CD4-positive, alpha-beta memory T cell (primary cell): ENCODE measurements at regions not wholly inside any gene's neighbourhood (a gene's known extent, or its start where the extent isn't known, plus 50 kb on each side); places are given as distances from the start of the nearest gene placed in this dataset.

ENCODE experiments used
- CTCF ChIA-PET: fragments of 350-600 bp; sonication (Branson Sonifier 250); formaldehyde crosslinking; loops from one replicate; lab custom pipeline; 2021; ENCODE audit warnings: inconsistent platforms; ENCODE audit not compliant: partially characterized antibody; lab: Charles Lee
- POLR2A ChIA-PET: fragments of 350-600 bp; sonication (Branson Sonifier 250); formaldehyde crosslinking; loops from one replicate; lab custom pipeline; 2021; ENCODE audit not compliant: partially characterized antibody; lab: Charles Lee
- DNase-seq, 5 donors: peaks; one replicate each; pipeline versions ENCODE4 v3.0.0 to v3.0.0-alpha.2; 2020 to 2022; ENCODE audit warnings: mixed read lengths in 1 of 5
- H3K27ac ChIP-seq: one replicate; pipeline ENCODE4 v1.7.0; 2013; ENCODE audit warnings: low read depth, low read length
- H3K27me3 ChIP-seq: 2 replicates; pipeline ENCODE4 v1.7.0; 2013; ENCODE audit warnings: mild to moderate bottlenecking, low read length, moderate library complexity; ENCODE audit not compliant: insufficient read depth
- H3K36me3 ChIP-seq: 2 replicates; pipeline ENCODE4 v1.7.0; 2013; ENCODE audit warnings: mild to moderate bottlenecking, low read length, moderate library complexity; ENCODE audit not compliant: insufficient read depth
- H3K4me1 ChIP-seq: 2 replicates; pipeline ENCODE4 v1.7.0; 2013; ENCODE audit warnings: mild to moderate bottlenecking, low read length, moderate library complexity; ENCODE audit not compliant: insufficient read depth
- H3K4me3 ChIP-seq, 2 donors: one replicate each; pipeline ENCODE4 v1.7.0; 2013; ENCODE audit warnings: low read length in 2 of 2, mild to moderate bottlenecking in 1 of 2
- H3K9me3 ChIP-seq, 2 donors: one replicate each; pipeline ENCODE4 v1.7.0; 2013; ENCODE audit warnings: low read length in 2 of 2, control low read depth in 1 of 2; ENCODE audit not compliant: control insufficient read depth in 1 of 2
- H3K27ac Mint-ChIP-seq, 7 donors: one replicate each; pipeline ENCODE4 v1.8.0; 2020 to 2021; ENCODE audit warnings: mixed read lengths in 7 of 7, mild to moderate bottlenecking in 6 of 7, inconsistent platforms in 3 of 7, moderate library complexity in 3 of 7
- H3K27me3 Mint-ChIP-seq, 2 donors: one replicate each; pipeline ENCODE4 v1.8.0; 2020 to 2021; ENCODE audit warnings: mixed read lengths in 2 of 2
- H3K36me3 Mint-ChIP-seq, 2 donors: one replicate each; pipeline ENCODE4 v1.8.0; 2020 to 2021; ENCODE audit warnings: mixed read lengths in 2 of 2, inconsistent platforms in 1 of 2, mild to moderate bottlenecking in 1 of 2
- H3K4me1 Mint-ChIP-seq, 4 donors: one replicate each; pipeline ENCODE4 v1.8.0; 2020 to 2021; ENCODE audit warnings: mixed read lengths in 4 of 4, mild to moderate bottlenecking in 1 of 4
- H3K4me3 Mint-ChIP-seq, 8 donors: one replicate each; pipeline ENCODE4 v1.8.0; 2020 to 2021; ENCODE audit warnings: mixed read lengths in 8 of 8, mild to moderate bottlenecking in 7 of 8, moderate library complexity in 6 of 8, inconsistent platforms in 3 of 8
- H3K9me3 Mint-ChIP-seq, 8 donors: one replicate each; pipeline ENCODE4 v1.8.0; 2020 to 2021; ENCODE audit warnings: mixed read lengths in 8 of 8, mild to moderate bottlenecking in 5 of 8, inconsistent platforms in 3 of 8, moderate library complexity in 1 of 8
- intact Hi-C: fragments of 100-400 bp; cut with micrococcal nuclease; formaldehyde crosslinking; loops from one replicate; pipeline ENCODE4 v1.15.1; 2023

DNA sequence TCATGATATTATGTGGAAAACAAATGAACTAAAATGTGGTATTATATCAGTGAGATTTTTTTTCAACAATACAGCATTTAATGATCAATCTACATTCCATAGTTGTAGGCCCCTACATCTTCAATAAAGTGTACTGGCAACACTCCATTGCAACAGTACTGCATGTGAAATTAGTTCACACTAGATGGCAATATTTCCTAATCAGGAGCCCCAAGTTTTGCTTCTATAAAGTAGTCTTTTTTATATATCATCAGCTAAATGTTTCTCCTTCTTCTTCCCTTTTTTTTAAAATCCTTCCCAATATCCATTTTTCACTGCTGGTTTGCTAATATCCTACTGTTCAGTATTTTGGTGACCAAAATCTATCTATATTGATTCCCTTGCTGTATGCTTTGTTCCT lies 528.3 kb upstream of the ATXN8OS start:
- H3K27me3 Mint-ChIP-seq: no peaks in the 10 kb centered on the region
- CTCF ChIA-PET: no interaction called here
- intact Hi-C loops: no loop called here
- no peaks in the 10 kb centered on the region for H3K4me1 ChIP-seq
- H3K27ac ChIP-seq: no peak overlapping the region
- no peak overlapping the region for H3K4me3 Mint-ChIP-seq
- no peak for DNase-seq
- H3K27ac Mint-ChIP-seq: no peak overlapping the region
- peaks cover 0 to 10% (median 4%) of the 10 kb centered on the region in 8 donors for H3K9me3 Mint-ChIP-seq
- H3K4me1 Mint-ChIP-seq: no peaks in the 10 kb centered on the region
- H3K36me3 ChIP-seq: no peaks in the 10 kb centered on the region
- POLR2A ChIA-PET: no interaction called here
- no peak overlapping the region for H3K4me3 ChIP-seq
- no peaks in the 10 kb centered on the region for H3K36me3 Mint-ChIP-seq
- H3K9me3 ChIP-seq: peaks cover 0 to 2% of the 10 kb centered on the region in 2 donors
- no peaks in the 10 kb centered on the region for H3K27me3 ChIP-seq

DNA sequence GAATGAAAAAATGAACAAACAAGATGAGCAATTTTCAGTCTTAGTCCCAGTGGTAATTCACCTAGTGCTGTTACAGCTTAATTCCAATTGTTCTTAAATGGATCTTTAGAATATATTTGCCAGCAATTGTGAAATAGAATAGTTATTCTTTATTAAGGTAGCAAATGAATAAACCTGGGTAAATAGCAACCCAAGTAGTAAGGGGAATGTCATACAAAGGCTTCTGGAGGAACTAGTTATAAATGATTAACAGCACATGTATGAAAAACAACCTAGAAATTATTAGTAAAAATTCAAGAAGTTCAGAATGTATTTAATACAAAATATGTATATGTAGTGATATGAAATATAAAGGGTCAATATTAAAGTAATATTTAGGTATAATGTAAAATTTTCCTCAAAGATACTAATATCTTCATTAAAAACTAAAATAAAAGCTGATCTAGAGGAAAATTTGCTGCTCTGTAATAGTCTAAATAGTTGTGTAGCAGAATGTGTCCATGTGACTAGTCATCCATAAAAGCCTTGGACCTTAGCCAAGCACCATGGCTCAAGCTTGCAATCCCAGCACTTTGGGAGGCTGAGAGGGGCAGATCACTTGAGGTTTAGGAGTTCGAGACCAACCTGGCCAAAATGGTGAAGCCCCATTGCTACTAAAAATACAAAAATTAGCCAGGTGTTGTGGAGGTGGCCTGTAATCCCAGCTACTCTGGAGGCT lies 535.9 kb upstream of the ATXN8OS start:
- Histone ChIP-seq H3K4me1 (no peaks in the 10 kb centered on the region), H3K27me3 (no peaks in the 10 kb centered on the region), H3K4me3 (no peak overlapping the region), H3K27ac (no peak overlapping the region), H3K9me3 (no peaks in the 10 kb centered on the region), H3K36me3 (no peaks in the 10 kb centered on the region)
- H3K36me3 Mint-ChIP-seq: no peaks in the 10 kb centered on the region
- no peak overlapping the region for H3K27ac Mint-ChIP-seq
- ChIA-PET CTCF (no interaction called here), POLR2A (no interaction called here)
- no peak overlapping the region for H3K4me3 Mint-ChIP-seq
- H3K4me1 Mint-ChIP-seq: no peaks in the 10 kb centered on the region
- peaks cover 0 to 9% (median under 1%) of the 10 kb centered on the region in 8 donors for H3K9me3 Mint-ChIP-seq
- no peak for DNase-seq
- intact Hi-C loops: no loop called here
- no peaks in the 10 kb centered on the region for H3K27me3 Mint-ChIP-seq

DNA sequence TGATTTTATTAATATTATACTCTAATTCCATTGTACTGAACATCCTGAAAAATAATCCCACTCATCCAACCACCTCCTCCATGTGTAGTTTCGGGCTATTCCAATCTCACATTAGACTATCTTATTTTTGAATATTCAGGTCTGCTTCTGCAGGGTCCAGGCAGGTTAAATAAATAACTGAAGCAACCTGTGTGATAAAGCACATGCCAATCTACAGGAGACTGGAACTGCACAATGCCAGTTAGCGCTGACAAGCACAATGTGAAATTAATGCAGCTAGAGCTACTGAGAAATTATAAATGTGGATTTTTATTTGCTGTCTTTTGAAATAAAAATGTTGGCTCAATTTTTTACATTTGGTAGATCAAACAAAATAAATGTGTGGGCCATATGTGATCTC lies 540.1 kb upstream of the ATXN8OS start:
- Histone ChIP-seq H3K4me3 (no peak overlapping the region), H3K27me3 (no peaks in the 10 kb centered on the region), H3K4me1 (no peaks in the 10 kb centered on the region), H3K27ac (no peak overlapping the region), H3K9me3 (no peaks in the 10 kb centered on the region), H3K36me3 (no peaks in the 10 kb centered on the region)
- CTCF ChIA-PET: no interaction called here
- H3K27ac Mint-ChIP-seq: no peak overlapping the region
- H3K4me1 Mint-ChIP-seq: no peaks in the 10 kb centered on the region
- DNase-seq: no peak
- intact Hi-C loops: no loop called here
- H3K27me3 Mint-ChIP-seq: no peaks in the 10 kb centered on the region
- POLR2A ChIA-PET: no interaction called here
- peaks cover 0 to 6% (median 2%) of the 10 kb centered on the region in 8 donors for H3K9me3 Mint-ChIP-seq
- H3K36me3 Mint-ChIP-seq: no peaks in the 10 kb centered on the region
- H3K4me3 Mint-ChIP-seq: no peak overlapping the region

DNA sequence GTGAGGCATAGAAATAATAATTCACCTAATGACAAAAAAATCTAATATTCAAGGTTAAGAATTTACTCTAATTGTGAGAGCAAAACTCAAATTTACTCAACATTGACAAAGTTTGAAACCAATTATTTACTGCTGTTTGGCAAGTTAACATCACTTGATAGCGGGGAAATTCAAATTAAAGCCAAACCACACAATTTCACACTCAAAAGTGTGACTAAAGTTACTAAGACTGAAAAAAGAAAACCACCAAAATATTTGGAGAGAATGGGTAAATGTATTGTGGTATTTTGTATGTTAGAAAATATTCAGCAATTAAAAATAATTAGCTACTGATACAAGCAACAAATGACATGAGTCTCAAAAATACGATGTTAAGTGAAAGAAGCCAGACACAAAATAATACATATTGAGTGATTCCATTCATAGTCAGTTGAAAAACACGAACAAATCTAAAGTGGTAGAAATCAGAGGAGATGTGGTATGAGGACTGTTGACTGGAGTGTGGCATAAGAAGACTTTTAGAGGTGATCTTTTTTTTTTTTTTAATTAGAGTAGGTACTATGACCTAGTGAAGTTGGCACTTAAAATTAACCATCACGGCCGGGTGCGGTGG lies 541.4 kb upstream of the ATXN8OS start:
- no peak for DNase-seq
- Mint-ChIP-seq H3K4me3 (no peak overlapping the region), H3K9me3 (peaks cover 0 to 10% (median 3%) of the 10 kb centered on the region in 8 donors), H3K27ac (no peak overlapping the region), H3K27me3 (no peaks in the 10 kb centered on the region), H3K36me3 (no peaks in the 10 kb centered on the region), H3K4me1 (no peaks in the 10 kb centered on the region)
- no peaks in the 10 kb centered on the region for H3K9me3 ChIP-seq
- no peaks in the 10 kb centered on the region for H3K27me3 ChIP-seq
- ChIA-PET POLR2A (no interaction called here), CTCF (no interaction called here)
- H3K36me3 ChIP-seq: no peaks in the 10 kb centered on the region
- H3K4me3 ChIP-seq: no peak overlapping the region
- no peak overlapping the region for H3K27ac ChIP-seq
- no peaks in the 10 kb centered on the region for H3K4me1 ChIP-seq
- intact Hi-C loops: no loop called here

DNA sequence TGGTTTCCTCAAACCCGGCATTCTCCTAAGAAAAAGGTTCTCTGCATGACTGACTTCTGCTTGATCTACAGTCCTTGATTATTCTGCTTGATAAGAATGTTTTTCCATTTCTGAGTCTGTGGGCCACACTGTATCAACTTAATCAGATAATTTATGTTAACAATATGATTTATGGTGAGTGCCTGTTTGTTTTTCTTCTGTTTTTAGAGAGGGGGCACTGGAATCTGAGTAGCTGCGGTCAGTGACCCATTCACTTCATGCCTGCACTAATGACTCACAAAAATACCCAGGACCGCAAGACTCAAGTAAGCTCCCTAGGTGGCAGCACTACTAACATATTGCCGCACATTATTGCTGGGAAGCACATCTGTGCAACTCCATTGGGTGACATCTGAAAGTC lies 542.3 kb upstream of the ATXN8OS start:
- no peak overlapping the region for H3K4me3 ChIP-seq
- H3K36me3 ChIP-seq: no peaks in the 10 kb centered on the region
- POLR2A ChIA-PET: no interaction called here
- H3K9me3 Mint-ChIP-seq: peaks cover 0 to 10% (median 3%) of the 10 kb centered on the region in 8 donors
- H3K4me1 Mint-ChIP-seq: no peaks in the 10 kb centered on the region
- no peak overlapping the region for H3K4me3 Mint-ChIP-seq
- H3K27me3 ChIP-seq: no peaks in the 10 kb centered on the region
- H3K9me3 ChIP-seq: no peaks in the 10 kb centered on the region
- H3K27me3 Mint-ChIP-seq: no peaks in the 10 kb centered on the region
- CTCF ChIA-PET: no interaction called here
- intact Hi-C loops: no loop called here
- no peak overlapping the region for H3K27ac ChIP-seq
- H3K27ac Mint-ChIP-seq: no peak overlapping the region
- no peaks in the 10 kb centered on the region for H3K4me1 ChIP-seq
- DNase-seq: no peak
- H3K36me3 Mint-ChIP-seq: no peaks in the 10 kb centered on the region

DNA sequence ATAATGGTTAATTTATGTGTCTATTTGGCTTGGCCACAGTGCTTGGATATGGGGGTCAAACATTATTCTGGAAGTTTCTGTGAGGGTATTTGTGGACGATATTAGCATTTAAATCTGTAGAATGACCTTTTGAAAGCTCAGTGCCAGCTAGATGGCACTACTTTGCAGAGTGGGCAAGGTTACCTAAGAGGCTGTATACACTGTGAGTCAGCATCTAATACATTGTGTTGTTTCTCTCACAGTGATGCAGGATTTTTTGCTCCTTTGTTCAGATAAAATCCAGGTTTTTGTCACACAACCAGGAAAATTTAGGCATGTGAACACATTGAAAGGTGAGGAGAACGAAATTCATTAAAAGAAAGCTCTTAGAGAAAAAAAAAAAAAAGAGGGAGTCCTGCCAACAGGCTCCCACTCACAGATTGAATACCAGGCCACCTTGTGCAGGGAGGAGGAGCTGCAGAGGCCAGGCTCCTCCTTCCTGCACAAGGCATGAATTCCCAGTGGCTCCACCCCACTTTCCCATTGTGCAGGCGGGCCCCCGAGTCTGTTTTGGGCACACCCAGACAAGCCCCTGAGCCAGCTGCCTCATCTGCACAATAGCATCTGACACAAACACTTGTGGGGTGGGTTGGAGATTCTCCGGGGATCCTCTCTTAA lies 551.0 kb upstream of the ATXN8OS start:
- no peak for DNase-seq
- intact Hi-C loops: no loop called here
- Histone ChIP-seq H3K9me3 (no peaks in the 10 kb centered on the region), H3K4me1 (no peaks in the 10 kb centered on the region), H3K27me3 (no peaks in the 10 kb centered on the region), H3K4me3 (no peak overlapping the region), H3K36me3 (no peaks in the 10 kb centered on the region), H3K27ac (no peak overlapping the region)
- H3K36me3 Mint-ChIP-seq: no peaks in the 10 kb centered on the region
- H3K4me3 Mint-ChIP-seq: no peak overlapping the region
- peaks cover 0 to 11% (median 7%) of the 10 kb centered on the region in 8 donors for H3K9me3 Mint-ChIP-seq
- H3K27ac Mint-ChIP-seq: no peak overlapping the region
- ChIA-PET POLR2A (no interaction called here), CTCF (no interaction called here)
- no peaks in the 10 kb centered on the region for H3K4me1 Mint-ChIP-seq
- no peaks in the 10 kb centered on the region for H3K27me3 Mint-ChIP-seq

DNA sequence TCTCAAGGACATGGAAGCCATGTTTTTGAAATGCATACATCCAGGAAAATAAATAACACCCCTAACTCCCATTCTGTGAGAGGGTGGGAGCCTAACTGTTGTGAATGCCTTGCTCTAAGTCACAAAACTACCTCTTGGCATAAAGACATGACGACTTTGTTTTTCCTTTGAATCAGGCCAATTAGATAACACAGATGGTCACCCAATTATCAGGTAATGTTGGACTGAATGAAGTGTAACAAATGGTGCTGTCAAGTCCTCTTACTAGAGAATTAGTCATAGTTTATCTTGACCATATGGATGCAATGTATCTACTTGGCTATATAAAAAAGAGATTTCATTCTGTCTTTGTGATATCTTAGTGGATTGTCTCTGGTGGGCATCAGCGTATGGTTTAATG lies 553.6 kb upstream of the ATXN8OS start:
- POLR2A ChIA-PET: no interaction called here
- Histone ChIP-seq H3K4me3 (no peak overlapping the region), H3K27ac (no peak overlapping the region), H3K27me3 (no peaks in the 10 kb centered on the region), H3K9me3 (no peaks in the 10 kb centered on the region), H3K4me1 (no peaks in the 10 kb centered on the region), H3K36me3 (no peaks in the 10 kb centered on the region)
- peaks cover 0 to 13% (median 6%) of the 10 kb centered on the region in 8 donors for H3K9me3 Mint-ChIP-seq
- no peak overlapping the region for H3K4me3 Mint-ChIP-seq
- CTCF ChIA-PET: no interaction called here
- DNase-seq: no peak
- no peaks in the 10 kb centered on the region for H3K36me3 Mint-ChIP-seq
- intact Hi-C loops: no loop called here
- H3K27me3 Mint-ChIP-seq: no peaks in the 10 kb centered on the region
- no peaks in the 10 kb centered on the region for H3K4me1 Mint-ChIP-seq
- H3K27ac Mint-ChIP-seq: no peak overlapping the region
